ENCODE measurements at regions not wholly inside any gene's neighbourhood (a gene's known extent, or its start where the extent isn't known, plus 50 kb on each side); places are given as distances from the start of the nearest gene placed in this dataset.

DNA sequence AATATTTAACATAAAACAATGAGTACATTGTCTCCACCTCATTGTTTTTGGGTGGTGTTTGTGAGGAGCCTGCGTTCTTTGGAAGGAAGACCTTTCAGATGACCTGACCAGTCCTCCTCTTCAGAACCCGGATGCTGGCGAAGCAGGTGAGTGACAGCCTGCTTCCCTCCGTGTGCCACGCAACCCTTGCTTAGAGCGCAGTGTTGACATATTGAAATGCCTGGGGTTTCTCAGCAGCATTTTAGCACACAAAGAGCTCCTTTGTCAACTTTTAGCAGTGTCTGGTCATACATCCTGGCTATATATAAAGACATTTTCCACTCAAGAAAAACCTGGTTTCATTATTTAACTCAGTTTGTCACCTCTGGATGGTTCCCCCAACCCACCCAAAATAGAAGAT lies 335.7 kb upstream of the POU3F3 start:
- TF ChIP-seq, protein P1, sequence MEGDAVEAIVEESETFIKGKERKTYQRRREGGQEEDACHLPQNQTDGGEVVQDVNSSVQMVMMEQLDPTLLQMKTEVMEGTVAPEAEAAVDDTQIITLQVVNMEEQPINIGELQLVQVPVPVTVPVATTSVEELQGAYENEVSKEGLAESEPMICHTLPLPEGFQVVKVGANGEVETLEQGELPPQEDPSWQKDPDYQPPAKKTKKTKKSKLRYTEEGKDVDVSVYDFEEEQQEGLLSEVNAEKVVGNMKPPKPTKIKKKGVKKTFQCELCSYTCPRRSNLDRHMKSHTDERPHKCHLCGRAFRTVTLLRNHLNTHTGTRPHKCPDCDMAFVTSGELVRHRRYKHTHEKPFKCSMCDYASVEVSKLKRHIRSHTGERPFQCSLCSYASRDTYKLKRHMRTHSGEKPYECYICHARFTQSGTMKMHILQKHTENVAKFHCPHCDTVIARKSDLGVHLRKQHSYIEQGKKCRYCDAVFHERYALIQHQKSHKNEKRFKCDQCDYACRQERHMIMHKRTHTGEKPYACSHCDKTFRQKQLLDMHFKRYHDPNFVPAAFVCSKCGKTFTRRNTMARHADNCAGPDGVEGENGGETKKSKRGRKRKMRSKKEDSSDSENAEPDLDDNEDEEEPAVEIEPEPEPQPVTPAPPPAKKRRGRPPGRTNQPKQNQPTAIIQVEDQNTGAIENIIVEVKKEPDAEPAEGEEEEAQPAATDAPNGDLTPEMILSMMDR (IDR thresholded peaks at IDR 0.05 in 8 of 11, conservative IDR thresholded peaks at IDR 0.05 in 3 of 11) = no peak
- TF ChIP-seq POLR2A (IDR thresholded peaks at IDR 0.05) (no peak), POLR2AphosphoS5 (IDR thresholded peaks at IDR 0.05) (no peak)
- Histone ChIP-seq H3K27me3 (replicated peaks in 1 of 7) (no peaks in the 10 kb centered on the region), H3K9me3 (peaks cover 0 to 14% (median 9%) of the 10 kb centered on the region in 8 donors), H3K4me3 (no peak overlapping the region), H3K4me1 (no peaks in the 10 kb centered on the region), H3K36me3 (no peaks in the 10 kb centered on the region), H3K27ac (no peak overlapping the region)
- intact Hi-C loops (cut with DNase I; ENCODE audit: low total_unique reads) = no loop called here
- 82 to 95% (median 89%) methylated on average over 6 of the region's 6 CpGs for WGBS, 5 donors
- DNase-seq = no peak

GRCh38 chr2:104521247-104521646 lies 332.7 kb upstream of the POU3F3 start:
- no peak for DNase-seq
- Histone ChIP-seq H3K9me3 (peaks cover 0 to 14% (median 9%) of the 10 kb centered on the region in 8 donors), H3K4me1 (no peaks in the 10 kb centered on the region), H3K4me3 (no peak overlapping the region), H3K27ac (no peak overlapping the region), H3K36me3 (no peaks in the 10 kb centered on the region), H3K27me3 (replicated peaks in 1 of 7) (no peaks in the 10 kb centered on the region)
- WGBS, 5 donors = 52 to 63% (median 55%) methylated on average over 5 of the region's 5 CpGs
- intact Hi-C loops (cut with DNase I; ENCODE audit: low total_unique reads) = no loop called here
- TF ChIP-seq POLR2AphosphoS5 (IDR thresholded peaks at IDR 0.05) = no peak
- TF ChIP-seq, protein P1 (IDR thresholded peaks at IDR 0.05 in 8 of 11, conservative IDR thresholded peaks at IDR 0.05 in 3 of 11) = no peak

GRCh38 chr2:104523921-104524320 lies 330.0 kb upstream of the POU3F3 start:
- 79 to 96% (median 80%) methylated on average over 2 of the region's 2 CpGs for WGBS, 5 donors
- no peak overlapping the region for H3K4me3 ChIP-seq
- intact Hi-C loops (cut with DNase I; ENCODE audit: low total_unique reads) = no loop called here

GRCh38 chr2:104528101-104528500 lies 325.8 kb upstream of the POU3F3 start:
- intact Hi-C loops (cut with DNase I; ENCODE audit: low total_unique reads) = no loop called here
- 77 to 84% (median 81%) methylated on average over 8 of the region's 8 CpGs for WGBS, 5 donors
- H3K4me3 ChIP-seq = no peak overlapping the region
- H3K36me3 ChIP-seq = no peaks in the 10 kb centered on the region
- no peak overlapping the region for H3K27ac ChIP-seq
- peaks cover 0 to 3% (median 0%) of the 10 kb centered on the region in 8 donors for H3K9me3 ChIP-seq
- TF ChIP-seq POLR2A (IDR thresholded peaks at IDR 0.05) = no peak
- no peak for TF ChIP-seq POLR2AphosphoS5 (IDR thresholded peaks at IDR 0.05)
- TF ChIP-seq, protein P1 (IDR thresholded peaks at IDR 0.05 in 8 of 11, conservative IDR thresholded peaks at IDR 0.05 in 3 of 11) = no peak
- DNase-seq = no peak
- no peaks in the 10 kb centered on the region for H3K4me1 ChIP-seq
- H3K27me3 ChIP-seq (replicated peaks in 1 of 7) = no peaks in the 10 kb centered on the region

More at GRCh38 chr2:104523921-104524320, 330.0 kb upstream of the POU3F3 start:
- Histone ChIP-seq H3K9me3 (peaks cover 0 to 14% (median 9%) of the 10 kb centered on the region in 8 donors), H3K27ac (no peak overlapping the region), H3K27me3 (replicated peaks in 1 of 7) (no peaks in the 10 kb centered on the region), H3K36me3 (no peaks in the 10 kb centered on the region), H3K4me1 (no peaks in the 10 kb centered on the region)
- no peak for TF ChIP-seq POLR2AphosphoS5 (IDR thresholded peaks at IDR 0.05)
- TF ChIP-seq, protein P1 (IDR thresholded peaks at IDR 0.05 in 8 of 11, conservative IDR thresholded peaks at IDR 0.05 in 3 of 11) = no peak
- TF ChIP-seq POLR2A (IDR thresholded peaks at IDR 0.05) = no peak
- DNase-seq = no peak

Measured in spleen (tissue), 11 donors.